ENCODE measurements at regions not wholly inside any gene's neighbourhood (a gene's known extent, or its start where the extent isn't known, plus 50 kb on each side); places are given as distances from the start of the nearest gene placed in this dataset.

GRCh38 chr3:104816008-104816407, 550.7 kb upstream of the ALCAM start:
- no peak for DNase-seq

GRCh38 chr3:104816716-104817115, 550.0 kb upstream of the ALCAM start:
- no peak for DNase-seq

- DNase-seq, result no peak
These were observed 547.4 kb upstream of the ALCAM start for GRCh38 chr3:104819333-104819732.

- DNase-seq, result no peak
These were observed 545.8 kb upstream of the ALCAM start for GRCh38 chr3:104820959-104821358.

GRCh38 chr3:104825116-104825515, 541.6 kb upstream of the ALCAM start:
- DNase-seq, result peak; percentile 80

- no peak for DNase-seq
These were observed 535.6 kb upstream of the ALCAM start for GRCh38 chr3:104831071-104831470.

GRCh38 chr3:104832530-104832929, 534.2 kb upstream of the ALCAM start:
- DNase-seq, result no peak

DNA sequence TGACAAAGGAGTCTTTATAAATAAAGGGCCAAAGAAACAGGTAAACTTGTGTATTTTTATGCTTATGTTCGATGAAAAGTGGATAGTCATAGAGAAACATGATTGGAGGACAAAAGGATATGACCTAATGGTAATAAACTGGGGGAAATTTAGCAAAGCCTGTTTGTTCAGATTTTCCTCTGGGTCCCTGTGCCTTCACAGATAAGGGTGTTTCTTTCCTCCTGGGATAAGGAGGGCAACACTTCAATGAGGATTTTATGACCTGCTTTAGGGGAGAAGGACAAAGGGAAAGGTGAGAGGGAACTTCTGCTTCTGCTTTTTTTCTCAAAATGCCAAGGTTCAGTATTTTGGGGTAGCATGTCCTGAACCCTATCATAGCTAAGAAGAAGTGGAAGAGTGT, 531.3 kb upstream of the ALCAM start:
- DNase-seq, result no peak

DNA sequence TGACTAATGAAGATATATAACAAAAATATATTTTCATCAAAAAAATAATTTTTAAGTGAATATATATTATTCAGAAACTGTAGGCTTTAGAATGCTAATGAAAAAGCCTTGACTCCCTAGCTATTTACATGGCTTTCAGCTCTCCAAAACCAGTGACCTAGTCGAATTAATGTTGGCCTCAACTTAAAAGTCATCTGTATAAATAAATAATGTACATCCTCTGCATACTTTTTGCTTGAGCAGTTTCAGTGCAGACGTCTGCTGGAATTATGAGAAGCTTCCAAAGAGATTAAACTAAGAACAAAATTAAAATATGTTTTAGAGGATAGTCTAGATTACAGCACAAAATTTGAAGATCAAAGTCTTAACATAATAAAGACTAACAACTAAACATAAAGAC, 520.4 kb upstream of the ALCAM start:
- DNase-seq, result no peak

GRCh38 chr3:104849070-104849469, 517.6 kb upstream of the ALCAM start:
- DNase-seq, result no peak

DNA sequence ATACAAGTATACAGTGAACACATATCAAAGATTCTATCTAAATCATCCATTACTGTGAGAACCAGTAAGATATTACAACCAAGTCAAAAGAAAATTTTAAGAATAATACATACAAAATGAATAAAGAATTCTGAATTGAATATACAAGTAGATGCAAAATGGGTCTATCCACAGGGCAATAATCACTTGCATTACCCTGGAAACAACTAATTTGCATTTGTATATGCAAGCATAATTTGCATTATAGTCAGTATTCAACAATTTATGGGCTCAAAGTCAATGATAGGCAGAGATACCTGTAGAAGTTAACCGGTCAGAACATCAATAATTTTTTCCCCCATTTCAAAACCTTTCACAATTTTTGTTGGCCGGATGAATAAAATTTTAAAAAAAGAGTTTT, 512.2 kb upstream of the ALCAM start:
- no peak for DNase-seq

DNA sequence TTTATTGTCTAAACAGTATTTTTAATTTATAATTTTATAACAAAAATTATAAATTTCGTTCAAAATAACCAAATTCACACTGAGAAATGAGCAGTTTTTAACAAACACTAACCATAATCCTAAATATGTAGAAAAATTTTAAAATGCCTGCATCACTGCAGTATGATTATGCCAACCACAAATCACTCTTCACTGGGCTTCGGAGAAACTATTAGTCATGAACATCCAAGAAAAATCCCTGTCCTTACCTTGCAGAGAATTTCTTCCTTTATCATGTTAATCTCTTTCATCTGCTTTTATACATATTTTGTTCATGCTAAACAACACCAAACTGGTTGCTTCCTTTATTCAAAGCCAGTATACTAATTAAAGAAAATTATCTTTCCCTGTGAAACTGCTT, 511.0 kb upstream of the ALCAM start:
- DNase-seq, result no peak

DNA sequence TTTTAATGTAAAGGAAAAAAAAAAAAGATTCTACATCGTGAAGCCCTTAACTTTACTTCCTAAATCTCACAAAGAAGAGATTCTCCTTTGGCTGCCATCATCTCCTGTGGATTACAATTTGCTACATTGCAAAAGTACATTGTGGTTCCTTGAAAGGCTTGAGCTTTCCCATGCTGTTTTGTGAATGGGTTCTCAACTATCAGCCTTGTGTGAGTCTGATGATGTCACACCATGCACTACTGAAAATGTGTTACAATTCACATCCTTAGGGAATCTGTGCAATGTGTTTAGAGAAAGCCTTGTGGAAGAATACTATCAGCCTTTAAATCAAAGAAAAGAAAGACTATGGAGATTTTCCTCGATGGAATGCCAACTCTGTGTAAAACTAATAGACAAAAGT, 510.0 kb upstream of the ALCAM start:
- DNase-seq, result no peak

GRCh38 chr3:104868291-104868690, 498.4 kb upstream of the ALCAM start:
- no peak for DNase-seq

- no peak for DNase-seq
These were observed 496.4 kb upstream of the ALCAM start for GRCh38 chr3:104870276-104870675.

DNA sequence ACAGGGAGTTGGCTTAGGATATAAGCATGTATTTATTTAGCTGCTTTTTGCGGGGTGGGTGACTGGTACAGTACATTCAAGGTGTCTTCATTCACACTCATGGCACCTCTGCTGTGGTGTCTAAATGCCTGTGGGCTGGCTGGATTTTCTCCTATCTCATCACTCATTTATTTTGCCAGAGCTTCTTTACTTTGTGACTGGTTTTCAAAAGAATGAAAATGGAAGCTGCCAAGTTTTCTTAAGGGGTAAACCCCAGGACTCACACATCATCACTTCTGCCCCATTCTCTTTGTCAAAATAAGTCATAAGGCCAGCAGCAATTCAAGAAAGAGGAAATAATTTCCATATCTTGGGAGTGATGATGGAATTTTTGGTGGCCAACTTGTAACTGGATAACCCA, 493.4 kb upstream of the ALCAM start:
- no peak for DNase-seq

GRCh38 chr3:104878395-104878794, 488.3 kb upstream of the ALCAM start:
- DNase-seq, result no peak

GRCh38 chr3:104879919-104880318, 486.8 kb upstream of the ALCAM start:
- DNase-seq, result no peak

GRCh38 chr3:104885214-104885814, 481.4 kb upstream of the ALCAM start:
- DNase-seq, result no peak

- no peak for DNase-seq
These were observed 480.3 kb upstream of the ALCAM start for GRCh38 chr3:104886220-104886995.

- no peak for DNase-seq
These were observed 479.6 kb upstream of the ALCAM start for GRCh38 chr3:104887069-104887468.

GRCh38 chr3:104887619-104888018, 479.1 kb upstream of the ALCAM start:
- DNase-seq, result no peak

- peak; percentile 82 for DNase-seq
These were observed 474.7 kb upstream of the ALCAM start for GRCh38 chr3:104892044-104892443.

- DNase-seq, result no peak
These were observed 470.1 kb upstream of the ALCAM start for GRCh38 chr3:104896624-104897023.

- no peak for DNase-seq
These were observed 465.3 kb upstream of the ALCAM start for GRCh38 chr3:104901396-104901795.
